A673 (cell line): ENCODE measurements at regions not wholly inside any gene's neighbourhood (a gene's known extent, or its start where the extent isn't known, plus 50 kb on each side); places are given as distances from the start of the nearest gene placed in this dataset.
"Not testable (repeated sequence)": the region's sequence is repeated elsewhere in the genome, so short reads cannot be mapped to it uniquely, and the experiment has no call there.

ENCODE experiments used
- EZH2 ChIP-seq: fragments of 200-600 bp; sonication (generic); IDR thresholded peaks from 2 replicates; pipeline ENCODE4 v1.6.1; 2017; ENCODE audit warnings: borderline replicate concordance, low read depth, mild to moderate bottlenecking, mixed read lengths, antibody characterized with exemption, low read length; ENCODE audit not compliant: poor library complexity, severe bottlenecking
- TF ChIP-seq, protein P1 (sequence below): fragments of 300-800, 200-600 bp; sonication (generic); conservative IDR thresholded peaks from 2 replicates; pipeline ENCODE4 v1.5.1; 2017; ENCODE audit warnings: low read depth, mild to moderate bottlenecking, antibody characterized with exemption, low read length, moderate library complexity, mixed read lengths

- TF ChIP-seq, protein P1, sequence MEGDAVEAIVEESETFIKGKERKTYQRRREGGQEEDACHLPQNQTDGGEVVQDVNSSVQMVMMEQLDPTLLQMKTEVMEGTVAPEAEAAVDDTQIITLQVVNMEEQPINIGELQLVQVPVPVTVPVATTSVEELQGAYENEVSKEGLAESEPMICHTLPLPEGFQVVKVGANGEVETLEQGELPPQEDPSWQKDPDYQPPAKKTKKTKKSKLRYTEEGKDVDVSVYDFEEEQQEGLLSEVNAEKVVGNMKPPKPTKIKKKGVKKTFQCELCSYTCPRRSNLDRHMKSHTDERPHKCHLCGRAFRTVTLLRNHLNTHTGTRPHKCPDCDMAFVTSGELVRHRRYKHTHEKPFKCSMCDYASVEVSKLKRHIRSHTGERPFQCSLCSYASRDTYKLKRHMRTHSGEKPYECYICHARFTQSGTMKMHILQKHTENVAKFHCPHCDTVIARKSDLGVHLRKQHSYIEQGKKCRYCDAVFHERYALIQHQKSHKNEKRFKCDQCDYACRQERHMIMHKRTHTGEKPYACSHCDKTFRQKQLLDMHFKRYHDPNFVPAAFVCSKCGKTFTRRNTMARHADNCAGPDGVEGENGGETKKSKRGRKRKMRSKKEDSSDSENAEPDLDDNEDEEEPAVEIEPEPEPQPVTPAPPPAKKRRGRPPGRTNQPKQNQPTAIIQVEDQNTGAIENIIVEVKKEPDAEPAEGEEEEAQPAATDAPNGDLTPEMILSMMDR: not testable (repeated sequence)
- not testable (repeated sequence) for TF ChIP-seq EZH2
Observed at GRCh38 chr5:51636973-51637372, 253.7 kb downstream of the ISL1 start.
